ENCODE measurements at regions not wholly inside any gene's neighbourhood (a gene's known extent, or its start where the extent isn't known, plus 50 kb on each side); places are given as distances from the start of the nearest gene placed in this dataset.

- H3K27me3 ChIP-seq: no peaks in the 10 kb centered on the region
- no peak overlapping the region for H3K4me3 ChIP-seq
- H3K4me1 ChIP-seq: peaks cover 0 to 24% of the 10 kb centered on the region in 2 donors
- no peak overlapping the region for H3K27ac ChIP-seq
- H3K36me3 ChIP-seq: no peaks in the 10 kb centered on the region
- H3K9me3 ChIP-seq: no peaks in the 10 kb centered on the region
- no peak for DNase-seq (ENCODE audit: low spot score)
- no peak for TF ChIP-seq CTCF (IDR thresholded peaks at IDR 0.05)
Observed at GRCh38 chr15:56816781-56817180, 83.5 kb upstream of the ZNF280D start.

- Histone ChIP-seq H3K27me3 (no peaks in the 10 kb centered on the region), H3K4me3 (no peak overlapping the region), H3K4me1 (peaks cover 0 to 25% of the 10 kb centered on the region in 2 donors), H3K9me3 (no peaks in the 10 kb centered on the region), H3K36me3 (no peaks in the 10 kb centered on the region), H3K27ac (no peak overlapping the region)
- no peak for TF ChIP-seq CTCF (IDR thresholded peaks at IDR 0.05)
- no peak for DNase-seq (ENCODE audit: low spot score)
Observed at GRCh38 chr15:56815247-56815646, 81.9 kb upstream of the ZNF280D start.

- Histone ChIP-seq H3K4me1 (peaks cover 0 to 25% of the 10 kb centered on the region in 2 donors), H3K27me3 (no peaks in the 10 kb centered on the region), H3K36me3 (no peaks in the 10 kb centered on the region), H3K4me3 (no peak overlapping the region), H3K9me3 (no peaks in the 10 kb centered on the region), H3K27ac (no peak overlapping the region)
- DNase-seq (ENCODE audit: low spot score): no peak
- TF ChIP-seq CTCF (IDR thresholded peaks at IDR 0.05): no peak
Observed at GRCh38 chr15:56814429-56814828, 81.1 kb upstream of the ZNF280D start.

DNA sequence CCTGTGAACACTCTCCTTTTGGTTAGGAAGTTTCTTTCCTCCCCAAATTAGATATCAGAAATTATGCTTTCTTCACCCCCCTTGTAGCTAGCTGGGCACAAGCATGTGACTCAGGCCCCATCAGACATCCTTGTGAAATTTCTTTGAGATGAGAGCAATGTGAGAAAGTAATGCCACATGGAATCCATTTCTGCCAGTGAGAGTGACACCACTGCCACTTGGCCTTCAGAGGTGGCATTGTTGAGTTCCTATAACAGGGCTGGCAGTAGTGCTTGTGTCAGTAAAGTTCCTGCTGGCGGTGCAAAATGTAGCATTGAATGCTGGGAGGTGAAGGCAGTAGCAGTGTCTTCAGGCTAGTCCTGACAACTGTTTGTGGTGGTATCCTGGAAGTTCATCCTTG, 80.7 kb upstream of the ZNF280D start:
- Histone ChIP-seq H3K9me3 (no peaks in the 10 kb centered on the region), H3K4me3 (no peak overlapping the region), H3K27me3 (no peaks in the 10 kb centered on the region), H3K27ac (no peak overlapping the region), H3K4me1 (peaks cover 0 to 25% of the 10 kb centered on the region in 2 donors), H3K36me3 (no peaks in the 10 kb centered on the region)
- TF ChIP-seq CTCF (IDR thresholded peaks at IDR 0.05): no peak
- DNase-seq (ENCODE audit: low spot score): no peak

GRCh38 chr15:56812961-56813360, 79.7 kb upstream of the ZNF280D start:
- Histone ChIP-seq H3K27me3 (no peaks in the 10 kb centered on the region), H3K27ac (peak overlapping the region; percentile 27), H3K36me3 (no peaks in the 10 kb centered on the region), H3K4me1 (peaks cover 0 to 25% of the 10 kb centered on the region in 2 donors), H3K9me3 (peaks cover 0 to 4% of the 10 kb centered on the region in 2 donors), H3K4me3 (no peak overlapping the region)
- DNase-seq (ENCODE audit: low spot score): no peak
- no peak for TF ChIP-seq CTCF (IDR thresholded peaks at IDR 0.05)

DNA sequence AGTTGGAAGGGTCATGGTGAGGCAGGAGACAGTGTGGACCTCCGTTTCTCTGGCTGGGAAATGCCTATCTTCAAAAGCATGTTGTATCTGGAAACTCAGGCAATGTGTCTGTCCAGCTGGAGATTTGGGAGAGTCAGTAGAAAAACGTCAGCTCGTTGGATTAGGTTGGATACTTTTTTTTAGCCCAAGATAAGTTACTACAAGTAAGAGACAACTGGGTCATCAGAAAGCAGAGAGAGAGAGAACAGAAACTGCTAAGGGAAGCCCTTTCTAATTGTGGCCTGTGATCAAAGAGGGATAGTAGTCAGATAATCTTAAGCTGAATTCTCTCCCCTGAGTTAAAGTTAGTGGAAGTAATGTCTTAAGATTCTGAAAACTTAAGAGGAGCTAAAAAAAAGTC, 78.9 kb upstream of the ZNF280D start:
- Histone ChIP-seq H3K4me3 (no peak overlapping the region), H3K36me3 (no peaks in the 10 kb centered on the region), H3K27ac (peak overlapping the region; percentile 27), H3K4me1 (peaks cover 0 to 19% of the 10 kb centered on the region in 2 donors), H3K27me3 (no peaks in the 10 kb centered on the region), H3K9me3 (peaks cover 0 to 11% of the 10 kb centered on the region in 2 donors)
- DNase-seq (ENCODE audit: low spot score): no peak
- TF ChIP-seq CTCF (IDR thresholded peaks at IDR 0.05): no peak
